ENCODE measurements at regions not wholly inside any gene's neighbourhood (a gene's known extent, or its start where the extent isn't known, plus 50 kb on each side); places are given as distances from the start of the nearest gene placed in this dataset.
A peak's percentile ranks its signal among the peaks of the same experiment; 100 is the strongest.
"Not testable (repeated sequence)": the region's sequence is repeated elsewhere in the genome, so short reads cannot be mapped to it uniquely, and the experiment has no call there.

DNA sequence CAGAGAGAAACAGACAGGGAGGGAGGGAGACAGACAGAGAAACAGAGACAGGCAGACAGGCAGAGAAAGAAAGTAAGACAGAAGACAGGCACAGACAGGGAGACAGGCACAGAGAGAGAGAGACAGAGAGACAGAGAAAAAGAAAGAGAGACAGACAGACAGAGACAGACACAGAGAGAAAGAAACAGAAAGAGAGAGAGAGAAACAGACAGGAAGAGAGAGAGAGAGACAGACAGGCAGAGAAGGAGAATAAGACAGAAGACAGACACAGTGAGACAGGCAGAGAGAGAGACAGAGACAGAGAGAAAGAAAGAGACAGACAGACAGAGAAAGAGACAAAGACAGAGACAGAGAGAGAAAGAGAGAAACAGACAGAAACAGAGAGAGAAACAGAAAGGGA lies 754.8 kb upstream of the DEFB115 start:
- no peak overlapping the region for H3K4me3 ChIP-seq (ENCODE audit: insufficient read depth, low read length)
- no peaks in the 10 kb centered on the region for H4K20me1 ChIP-seq (ENCODE audit: insufficient read depth, low read length)
- H3K36me3 ChIP-seq (ENCODE audit: insufficient read depth, low read length): no peaks in the 10 kb centered on the region
- H3K4me2 ChIP-seq (ENCODE audit: insufficient read depth, low read length): no peak overlapping the region
- H2AFZ ChIP-seq (ENCODE audit: low read length): no peak overlapping the region
- no peaks in the 10 kb centered on the region for H3K9me3 ChIP-seq (ENCODE audit: low read depth, low read length)
- H3K27me3 ChIP-seq (ENCODE audit: insufficient read depth, low read length): no peaks in the 10 kb centered on the region
- H3K4me1 ChIP-seq (ENCODE audit: insufficient read depth, low read length): no peaks in the 10 kb centered on the region
- DNase-seq (ENCODE audit: insufficient read length, low spot score, missing footprints): no peak
- H3K27ac ChIP-seq (ENCODE audit: low read depth, low read length): no peak overlapping the region
- no peaks in the 10 kb centered on the region for H3K79me2 ChIP-seq (ENCODE audit: insufficient read depth, low read length)
- TF ChIP-seq CTCF (IDR thresholded peaks at IDR 0.05; ENCODE audit: extremely low read depth, low read depth, low read length): no peak

DNA sequence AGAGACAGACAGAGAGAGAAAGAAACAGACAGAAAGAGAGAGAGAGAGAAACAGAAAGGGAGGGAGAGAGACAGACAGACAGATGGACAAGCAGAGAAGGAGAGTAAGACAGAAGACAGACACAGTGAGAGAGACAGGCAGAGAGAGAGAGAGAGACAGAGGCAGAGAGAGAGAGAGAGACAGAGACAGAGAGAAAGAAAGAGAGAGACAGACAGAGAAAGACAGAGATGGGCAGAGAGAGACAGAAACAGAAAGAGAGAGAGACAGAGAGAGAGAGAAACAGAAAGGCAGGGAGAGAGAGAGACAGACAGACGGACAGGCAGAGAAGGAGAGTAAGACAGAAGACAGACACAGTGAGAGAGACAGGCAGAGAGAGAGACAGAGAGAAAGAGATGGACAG lies 754.3 kb upstream of the DEFB115 start:
- not testable (repeated sequence) for H2AFZ ChIP-seq (ENCODE audit: low read length); H4K20me1 ChIP-seq (ENCODE audit: insufficient read depth, low read length); H3K9me3 ChIP-seq (ENCODE audit: low read depth, low read length); DNase-seq (ENCODE audit: insufficient read length, low spot score, missing footprints); H3K27me3 ChIP-seq (ENCODE audit: insufficient read depth, low read length); H3K27ac ChIP-seq (ENCODE audit: low read depth, low read length); H3K79me2 ChIP-seq (ENCODE audit: insufficient read depth, low read length); H3K4me2 ChIP-seq (ENCODE audit: insufficient read depth, low read length); H3K4me1 ChIP-seq (ENCODE audit: insufficient read depth, low read length); H3K36me3 ChIP-seq (ENCODE audit: insufficient read depth, low read length); H3K4me3 ChIP-seq (ENCODE audit: insufficient read depth, low read length)

DNA sequence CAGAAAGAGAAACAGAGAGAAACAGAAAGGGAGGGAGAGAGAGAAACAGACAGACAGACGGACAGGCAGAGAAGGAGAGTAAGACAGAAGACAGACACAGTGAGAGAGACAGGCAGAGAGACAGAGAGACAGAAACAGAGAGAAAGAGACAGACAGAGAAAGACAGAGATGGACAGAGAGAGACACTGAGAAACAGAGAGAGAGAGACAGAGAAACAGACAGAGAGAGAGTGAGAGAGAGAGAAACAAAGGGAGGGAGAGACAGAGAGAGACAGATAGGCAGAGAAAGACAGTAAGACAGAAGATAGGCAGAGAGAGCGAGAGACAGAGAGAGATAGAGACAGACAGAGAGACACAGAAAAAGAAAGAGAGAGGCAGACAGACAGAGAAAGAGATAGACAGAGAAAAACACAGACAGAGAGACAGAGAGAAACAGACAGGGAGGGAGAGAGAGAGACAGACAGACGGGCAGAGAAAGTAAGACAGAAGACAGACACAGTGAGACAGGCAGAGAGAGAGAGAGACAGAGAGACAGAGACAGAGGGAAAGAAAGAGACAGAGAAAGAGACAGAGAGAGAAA lies 753.4 kb upstream of the DEFB115 start:
- Histone ChIP-seq H3K4me3 (ENCODE audit: insufficient read depth, low read length) (no peak overlapping the region), H3K27me3 (ENCODE audit: insufficient read depth, low read length) (no peaks in the 10 kb centered on the region), H3K36me3 (ENCODE audit: insufficient read depth, low read length) (no peaks in the 10 kb centered on the region), H2AFZ (ENCODE audit: low read length) (no peak overlapping the region), H4K20me1 (ENCODE audit: insufficient read depth, low read length) (no peaks in the 10 kb centered on the region), H3K4me1 (ENCODE audit: insufficient read depth, low read length) (no peaks in the 10 kb centered on the region), H3K27ac (ENCODE audit: low read depth, low read length) (no peak overlapping the region), H3K4me2 (ENCODE audit: insufficient read depth, low read length) (no peak overlapping the region), H3K79me2 (ENCODE audit: insufficient read depth, low read length) (no peaks in the 10 kb centered on the region), H3K9me3 (ENCODE audit: low read depth, low read length) (no peaks in the 10 kb centered on the region)
- no peak for TF ChIP-seq CTCF (IDR thresholded peaks at IDR 0.05; ENCODE audit: extremely low read depth, low read depth, low read length)
- no peak for DNase-seq (ENCODE audit: insufficient read length, low spot score, missing footprints)

- Histone ChIP-seq H3K9me3 (ENCODE audit: low read depth, low read length) (no peaks in the 10 kb centered on the region), H3K36me3 (ENCODE audit: insufficient read depth, low read length) (no peaks in the 10 kb centered on the region), H3K4me1 (ENCODE audit: insufficient read depth, low read length) (no peaks in the 10 kb centered on the region), H3K4me3 (ENCODE audit: insufficient read depth, low read length) (no peak overlapping the region), H4K20me1 (ENCODE audit: insufficient read depth, low read length) (no peaks in the 10 kb centered on the region), H3K27ac (ENCODE audit: low read depth, low read length) (no peak overlapping the region), H3K79me2 (ENCODE audit: insufficient read depth, low read length) (no peaks in the 10 kb centered on the region), H2AFZ (ENCODE audit: low read length) (no peak overlapping the region), H3K4me2 (ENCODE audit: insufficient read depth, low read length) (no peak overlapping the region), H3K27me3 (ENCODE audit: insufficient read depth, low read length) (no peaks in the 10 kb centered on the region)
- DNase-seq (ENCODE audit: insufficient read length, low spot score, missing footprints): peak; percentile 10
- TF ChIP-seq CTCF (IDR thresholded peaks at IDR 0.05; ENCODE audit: extremely low read depth, low read depth, low read length): no peak
These were observed 751.9 kb upstream of the DEFB115 start for GRCh38 chr20:30505566-30505965.

Measured in osteoblast (primary cell).